ENCODE measurements at regions not wholly inside any gene's neighbourhood (a gene's known extent, or its start where the extent isn't known, plus 50 kb on each side); places are given as distances from the start of the nearest gene placed in this dataset.
A peak's percentile ranks its signal among the peaks of the same experiment; 100 is the strongest.

GRCh38 chr1:218557731-218558130 lies 212.6 kb downstream of the TGFB2 start:
- in situ Hi-C loops (cut with HindIII; ENCODE audit: low pct_ligation_motif_present, low sequenced_read_pairs): no loop called here
- no peak for TF ChIP-seq CTCF (IDR thresholded peaks at IDR 0.05; ENCODE audit: low read depth, low read length, missing control alignments)
- no peaks in the 10 kb centered on the region for H3K27me3 ChIP-seq (replicated peaks)
- no peaks in the 10 kb centered on the region for H3K36me3 ChIP-seq (replicated peaks)
- H3K4me3 ChIP-seq (ENCODE audit: low read depth, low read length): no peak overlapping the region
- peak; percentile 66 for DNase-seq
- no peak overlapping the region for H3K27ac ChIP-seq

- DNase-seq: no peak
- no peak for TF ChIP-seq CTCF (IDR thresholded peaks at IDR 0.05; ENCODE audit: low read depth, low read length, missing control alignments)
- Histone ChIP-seq H3K4me3 (ENCODE audit: low read depth, low read length) (no peak overlapping the region), H3K36me3 (replicated peaks) (no peaks in the 10 kb centered on the region), H3K27ac (no peak overlapping the region), H3K27me3 (replicated peaks) (no peaks in the 10 kb centered on the region)
- in situ Hi-C loops (cut with HindIII; ENCODE audit: low pct_ligation_motif_present, low sequenced_read_pairs): no loop called here
Observed at GRCh38 chr1:218558271-218558810, 213.2 kb downstream of the TGFB2 start.

- DNase-seq: no peak
- Histone ChIP-seq H3K36me3 (replicated peaks) (no peaks in the 10 kb centered on the region), H3K27me3 (replicated peaks) (no peaks in the 10 kb centered on the region), H3K4me3 (ENCODE audit: low read depth, low read length) (no peak overlapping the region), H3K27ac (no peak overlapping the region)
- TF ChIP-seq CTCF (IDR thresholded peaks at IDR 0.05; ENCODE audit: low read depth, low read length, missing control alignments): no peak
- in situ Hi-C loops (cut with HindIII; ENCODE audit: low pct_ligation_motif_present, low sequenced_read_pairs): no loop called here
Observed at GRCh38 chr1:218565377-218565776, 220.2 kb downstream of the TGFB2 start.

GRCh38 chr1:218568962-218569550 lies 223.9 kb downstream of the TGFB2 start:
- Histone ChIP-seq H3K27ac (no peak overlapping the region), H3K36me3 (replicated peaks) (no peaks in the 10 kb centered on the region), H3K4me3 (ENCODE audit: low read depth, low read length) (no peak overlapping the region), H3K27me3 (replicated peaks) (no peaks in the 10 kb centered on the region)
- in situ Hi-C loops (cut with HindIII; ENCODE audit: low pct_ligation_motif_present, low sequenced_read_pairs): no loop called here
- no peak for DNase-seq
- no peak for TF ChIP-seq CTCF (IDR thresholded peaks at IDR 0.05; ENCODE audit: low read depth, low read length, missing control alignments)

GRCh38 chr1:218570456-218570855 lies 225.3 kb downstream of the TGFB2 start:
- Histone ChIP-seq H3K36me3 (replicated peaks) (no peaks in the 10 kb centered on the region), H3K27me3 (replicated peaks) (no peaks in the 10 kb centered on the region), H3K4me3 (ENCODE audit: low read depth, low read length) (no peak overlapping the region), H3K27ac (no peak overlapping the region)
- DNase-seq: no peak
- TF ChIP-seq CTCF (IDR thresholded peaks at IDR 0.05; ENCODE audit: low read depth, low read length, missing control alignments): no peak
- in situ Hi-C loops (cut with HindIII; ENCODE audit: low pct_ligation_motif_present, low sequenced_read_pairs): no loop called here

- no peak overlapping the region for H3K4me3 ChIP-seq (ENCODE audit: low read depth, low read length)
- in situ Hi-C loops (cut with HindIII; ENCODE audit: low pct_ligation_motif_present, low sequenced_read_pairs): no loop called here
- H3K36me3 ChIP-seq (replicated peaks): no peaks in the 10 kb centered on the region
- no peak for TF ChIP-seq CTCF (IDR thresholded peaks at IDR 0.05; ENCODE audit: low read depth, low read length, missing control alignments)
- no peak overlapping the region for H3K27ac ChIP-seq
- H3K27me3 ChIP-seq (replicated peaks): no peaks in the 10 kb centered on the region
- DNase-seq: no peak
Observed at GRCh38 chr1:218571491-218571890, 226.4 kb downstream of the TGFB2 start.
